ENCODE measurements at regions not wholly inside any gene's neighbourhood (a gene's known extent, or its start where the extent isn't known, plus 50 kb on each side); places are given as distances from the start of the nearest gene placed in this dataset.

GRCh38 chr10:90440870-90441269 lies 417.0 kb downstream of the HTR7 start:
- H3K79me2 ChIP-seq (ENCODE audit: insufficient read depth, low read length), result no peaks in the 10 kb centered on the region
- no peak overlapping the region for H3K4me2 ChIP-seq (ENCODE audit: low read length)
- H3K9ac ChIP-seq (ENCODE audit: low read length), result no peak overlapping the region
- FAIRE-seq (no peak), DNase-seq (ENCODE audit: low read depth) (no peak)
- Mint-ChIP-seq H3K4me3 (ENCODE audit: unreplicated experiment) (no peak overlapping the region), H3K27me3 (ENCODE audit: low read depth, unreplicated experiment) (no peaks in the 10 kb centered on the region), H3K27ac (ENCODE audit: unreplicated experiment) (no peak overlapping the region), H3K9me3 (ENCODE audit: unreplicated experiment) (peaks cover 5% of the 10 kb centered on the region), H3K4me1 (ENCODE audit: low read depth, unreplicated experiment) (peaks cover 3% of the 10 kb centered on the region), H3K36me3 (ENCODE audit: low read depth, unreplicated experiment) (no peaks in the 10 kb centered on the region)
- no peak for TF ChIP-seq EZH2 (IDR thresholded peaks at IDR 0.05; ENCODE audit: insufficient read depth, low read length)
- peaks cover 4% of the 10 kb centered on the region for H3K9me3 ChIP-seq (ENCODE audit: insufficient read depth, low read depth, low read length)
- H3K36me3 ChIP-seq (ENCODE audit: insufficient read depth, low read length), result no peaks in the 10 kb centered on the region
- H3K27ac ChIP-seq (ENCODE audit: low read depth, low read length), result no peak overlapping the region
- H3K4me3 ChIP-seq (ENCODE audit: insufficient read depth, low read depth, low read length), result no peak overlapping the region
- no peaks in the 10 kb centered on the region for H4K20me1 ChIP-seq (ENCODE audit: insufficient read depth, low read length)
- no peaks in the 10 kb centered on the region for H3K27me3 ChIP-seq (ENCODE audit: insufficient read depth, low read length)
- no peak overlapping the region for H2AFZ ChIP-seq (ENCODE audit: low read depth, low read length)
- H3K4me1 ChIP-seq (ENCODE audit: insufficient read depth, low read length), result no peaks in the 10 kb centered on the region

- FAIRE-seq (no peak), DNase-seq (ENCODE audit: low read depth) (no peak)
- no peaks in the 10 kb centered on the region for H3K36me3 Mint-ChIP-seq (ENCODE audit: low read depth, unreplicated experiment)
- no peak overlapping the region for H3K27ac ChIP-seq (ENCODE audit: low read depth, low read length)
- H3K4me1 Mint-ChIP-seq (ENCODE audit: low read depth, unreplicated experiment), result peaks cover 2% of the 10 kb centered on the region
- TF ChIP-seq EZH2 (IDR thresholded peaks at IDR 0.05; ENCODE audit: insufficient read depth, low read length) (no peak), CTCF (IDR thresholded peaks at IDR 0.05; ENCODE audit: insufficient read depth, low read depth, low read length) (no peak)
- H3K27ac Mint-ChIP-seq (ENCODE audit: unreplicated experiment), result no peak overlapping the region
- no peak overlapping the region for H3K9ac ChIP-seq (ENCODE audit: low read length)
- H3K4me3 ChIP-seq (ENCODE audit: insufficient read depth, low read depth, low read length), result no peak overlapping the region
- no peaks in the 10 kb centered on the region for H3K27me3 ChIP-seq (ENCODE audit: insufficient read depth, low read length)
- H3K9me3 ChIP-seq (ENCODE audit: insufficient read depth, low read depth, low read length), result peaks cover 4% of the 10 kb centered on the region
- no peak overlapping the region for H3K4me3 Mint-ChIP-seq (ENCODE audit: unreplicated experiment)
- H4K20me1 ChIP-seq (ENCODE audit: insufficient read depth, low read length), result no peaks in the 10 kb centered on the region
- H3K4me2 ChIP-seq (ENCODE audit: low read length), result no peak overlapping the region
- no peaks in the 10 kb centered on the region for H3K79me2 ChIP-seq (ENCODE audit: insufficient read depth, low read length)
- H3K36me3 ChIP-seq (ENCODE audit: insufficient read depth, low read length), result no peaks in the 10 kb centered on the region
- no peaks in the 10 kb centered on the region for H3K27me3 Mint-ChIP-seq (ENCODE audit: low read depth, unreplicated experiment)
- peaks cover 5% of the 10 kb centered on the region for H3K9me3 Mint-ChIP-seq (ENCODE audit: unreplicated experiment)
- H2AFZ ChIP-seq (ENCODE audit: low read depth, low read length), result no peak overlapping the region
- H3K4me1 ChIP-seq (ENCODE audit: insufficient read depth, low read length), result no peaks in the 10 kb centered on the region
These were observed 414.5 kb downstream of the HTR7 start for GRCh38 chr10:90443342-90443741.

- DNase-seq (ENCODE audit: low read depth) (peak; percentile 8), FAIRE-seq (no peak)
- H3K36me3 ChIP-seq (ENCODE audit: insufficient read depth, low read length), result no peaks in the 10 kb centered on the region
- no peaks in the 10 kb centered on the region for H3K27me3 ChIP-seq (ENCODE audit: insufficient read depth, low read length)
- Mint-ChIP-seq H3K27ac (ENCODE audit: unreplicated experiment) (no peak overlapping the region), H3K9me3 (ENCODE audit: unreplicated experiment) (peaks cover 2% of the 10 kb centered on the region), H3K4me1 (ENCODE audit: low read depth, unreplicated experiment) (peaks cover 4% of the 10 kb centered on the region), H3K36me3 (ENCODE audit: low read depth, unreplicated experiment) (no peaks in the 10 kb centered on the region), H3K4me3 (ENCODE audit: unreplicated experiment) (no peak overlapping the region), H3K27me3 (ENCODE audit: low read depth, unreplicated experiment) (no peaks in the 10 kb centered on the region)
- no peak overlapping the region for H3K4me2 ChIP-seq (ENCODE audit: low read length)
- H3K79me2 ChIP-seq (ENCODE audit: insufficient read depth, low read length), result no peaks in the 10 kb centered on the region
- no peak overlapping the region for H3K27ac ChIP-seq (ENCODE audit: low read depth, low read length)
- peaks cover 9% of the 10 kb centered on the region for H3K4me1 ChIP-seq (ENCODE audit: insufficient read depth, low read length)
- H3K9ac ChIP-seq (ENCODE audit: low read length), result no peak overlapping the region
- H3K9me3 ChIP-seq (ENCODE audit: insufficient read depth, low read depth, low read length), result no peaks in the 10 kb centered on the region
- no peak for TF ChIP-seq EZH2 (IDR thresholded peaks at IDR 0.05; ENCODE audit: insufficient read depth, low read length)
- no peak for TF ChIP-seq CTCF (IDR thresholded peaks at IDR 0.05; ENCODE audit: insufficient read depth, low read depth, low read length)
- H3K4me3 ChIP-seq (ENCODE audit: insufficient read depth, low read depth, low read length), result no peak overlapping the region
- H2AFZ ChIP-seq (ENCODE audit: low read depth, low read length), result no peak overlapping the region
- H4K20me1 ChIP-seq (ENCODE audit: insufficient read depth, low read length), result no peaks in the 10 kb centered on the region
These were observed 410.0 kb downstream of the HTR7 start for GRCh38 chr10:90447831-90448230.
